Small intestine (tissue), 7 donors: ENCODE measurements at regions not wholly inside any gene's neighbourhood (a gene's known extent, or its start where the extent isn't known, plus 50 kb on each side); places are given as distances from the start of the nearest gene placed in this dataset.

Source experiments
- DNase-seq, 2 donors: peaks; one replicate each; pipeline versions ENCODE4 v3.0.0 to v3.0.0-alpha.2; 2013
- FAIRE-seq: peaks from 2 replicates; lab custom pipeline; 2012; peaks lifted over from hg19 to GRCh38; lab: Jason Lieb, UNC
- H3K27ac ChIP-seq, 3 donors: one replicate each; pipeline ENCODE4 v1.5.1; 2013; ENCODE audit warnings: low read length in 2 of 3, mild to moderate bottlenecking in 2 of 3, control low read depth in 1 of 3, inconsistent platforms in 1 of 3, low read depth in 1 of 3, moderate library complexity in 1 of 3
- H3K27me3 ChIP-seq, 3 donors: one replicate each; pipeline ENCODE4 v1.6.1; 2013; ENCODE audit warnings: low read length in 3 of 3, inconsistent platforms in 1 of 3; ENCODE audit not compliant: control insufficient read depth in 3 of 3, insufficient read depth in 3 of 3
- H3K36me3 ChIP-seq, 3 donors: one replicate each; pipeline ENCODE4 v1.6.1; 2013; ENCODE audit warnings: low read length in 3 of 3, inconsistent platforms in 1 of 3, low read depth in 1 of 3, mild to moderate bottlenecking in 1 of 3, moderate library complexity in 1 of 3; ENCODE audit not compliant: control insufficient read depth in 3 of 3, insufficient read depth in 2 of 3
- H3K4me1 ChIP-seq, 3 donors: one replicate each; pipeline ENCODE4 v1.6.1; 2013; ENCODE audit warnings: low read length in 2 of 3, inconsistent platforms in 1 of 3, low read depth in 1 of 3, mild to moderate bottlenecking in 1 of 3, moderate library complexity in 1 of 3; ENCODE audit not compliant: control insufficient read depth in 3 of 3, insufficient read depth in 2 of 3
- H3K4me3 ChIP-seq, 3 donors: one replicate each; pipeline ENCODE4 v1.5.1; 2013; ENCODE audit warnings: low read length in 3 of 3, control low read depth in 1 of 3, inconsistent platforms in 1 of 3, low read depth in 1 of 3, mild to moderate bottlenecking in 1 of 3, moderate library complexity in 1 of 3
- H3K9me3 ChIP-seq, 2 donors: one replicate each; pipeline ENCODE4 v1.6.1; 2013; ENCODE audit warnings: low read depth in 1 of 2, low read length in 1 of 2; ENCODE audit not compliant: control insufficient read depth in 2 of 2, insufficient read depth in 1 of 2
- WGBS, 3 donors: extraction: QIAGEN DNeasy Blood & Tissue Kit; methylation state at CpG; one replicate each; pipeline ENCODE4 v1.1.7; 2013; 5-methylcytosine and 5-hydroxymethylcytosine counted together
- donor health status: healthy with polysubstance abuse.
- donor health status: control.
- donor health status: control.
- donor health status: Bipolar disorder and iron deficiency.
- donor health status: healthy.

- 53 to 76% (median 67%) methylated on average over 1 of the region's 1 CpG for WGBS, 3 donors
- no peak overlapping the region for H3K4me3 ChIP-seq
- no peak for FAIRE-seq
- H3K27ac ChIP-seq: no peak overlapping the region
- peaks cover 0 to 4% (median 0%) of the 10 kb centered on the region in 3 donors for H3K4me1 ChIP-seq
- no peaks in the 10 kb centered on the region for H3K27me3 ChIP-seq
- no peak for DNase-seq
- H3K9me3 ChIP-seq: peaks cover 0 to 11% of the 10 kb centered on the region in 2 donors
- H3K36me3 ChIP-seq: no peaks in the 10 kb centered on the region
These were observed 274.9 kb downstream of the PRL start for GRCh38 chr6:22021966-22022365.

DNA sequence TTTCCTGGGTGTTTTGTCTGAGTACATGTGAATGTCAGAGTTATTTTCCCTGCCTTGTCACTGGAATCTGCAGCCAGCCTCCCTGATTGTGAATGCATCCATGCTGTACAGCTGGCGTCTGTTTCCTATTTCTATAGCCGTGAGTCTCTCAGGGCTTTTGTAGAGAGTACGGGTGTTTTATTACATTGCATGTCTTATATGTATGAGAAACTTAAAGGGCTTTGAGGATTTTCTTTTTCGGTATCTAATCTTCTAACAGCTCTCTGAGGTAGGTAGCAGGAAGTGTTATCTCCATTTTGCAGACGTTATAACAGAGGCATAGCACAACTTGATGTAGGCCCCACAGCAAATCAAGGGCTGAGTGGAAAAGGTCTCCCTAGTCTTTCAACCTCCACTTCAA, 272.9 kb downstream of the PRL start:
- FAIRE-seq: no peak
- no peak overlapping the region for H3K4me3 ChIP-seq
- H3K27ac ChIP-seq: no peak overlapping the region
- 73 to 82% (median 74%) methylated on average over 5 of the region's 5 CpGs for WGBS, 3 donors
- H3K9me3 ChIP-seq: peaks cover 0 to 11% of the 10 kb centered on the region in 2 donors
- no peaks in the 10 kb centered on the region for H3K36me3 ChIP-seq
- no peak for DNase-seq
- H3K27me3 ChIP-seq: no peaks in the 10 kb centered on the region
- H3K4me1 ChIP-seq: peaks cover 0 to 4% (median 0%) of the 10 kb centered on the region in 3 donors

- Histone ChIP-seq H3K4me3 (no peak overlapping the region), H3K4me1 (peaks cover 0 to 4% (median 0%) of the 10 kb centered on the region in 3 donors)
These were observed 271.8 kb downstream of the PRL start for GRCh38 chr6:22024973-22025467.

DNA sequence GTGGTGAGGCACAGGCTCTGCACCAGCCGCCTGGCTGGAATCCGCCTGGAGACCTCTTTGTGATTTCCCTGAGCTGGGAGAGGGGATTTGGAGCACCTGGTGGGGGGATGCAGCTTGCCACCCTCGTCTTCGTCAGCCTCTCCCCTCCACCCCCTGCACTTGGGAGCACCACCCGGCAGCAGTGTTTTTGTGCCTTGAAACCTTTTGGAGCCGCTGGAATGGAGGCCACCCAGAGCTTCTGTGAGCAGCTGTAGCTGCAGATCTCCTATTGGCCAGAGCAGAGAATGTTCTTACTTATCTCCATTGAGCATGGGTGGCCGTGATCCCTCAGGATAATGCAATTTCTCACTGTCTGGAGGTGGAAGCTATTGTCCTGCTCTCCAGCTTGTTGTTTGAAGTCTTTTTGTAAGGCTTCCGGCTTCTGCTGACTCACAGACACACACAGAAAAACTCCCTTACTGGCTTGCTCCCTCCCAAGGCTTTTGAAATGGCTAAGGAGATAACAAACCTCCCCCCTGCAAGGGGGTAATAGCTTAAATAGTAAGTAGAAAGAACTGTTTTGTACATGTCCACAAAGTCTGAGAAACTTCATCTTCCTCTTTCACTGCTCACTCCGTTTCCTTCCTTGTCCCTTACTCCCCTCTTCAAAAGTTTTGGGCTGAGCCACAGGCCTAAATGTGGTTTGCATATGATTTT, 271.2 kb downstream of the PRL start:
- no peak for FAIRE-seq
- Histone ChIP-seq H3K27ac (peak overlapping the region in 1 of 3 donors; percentile 65), H3K4me1 (peaks cover 0 to 4% (median 0%) of the 10 kb centered on the region in 3 donors), H3K27me3 (no peaks in the 10 kb centered on the region), H3K9me3 (peaks cover 0 to 11% of the 10 kb centered on the region in 2 donors), H3K4me3 (no peak overlapping the region), H3K36me3 (no peaks in the 10 kb centered on the region)
- 44 to 74% (median 61%) methylated on average over 9 of the region's 9 CpGs for WGBS, 3 donors
- DNase-seq: peak in 1 of 2 donors; percentile 12

More at GRCh38 chr6:22024973-22025467, 271.8 kb downstream of the PRL start:
- Histone ChIP-seq H3K36me3 (no peaks in the 10 kb centered on the region), H3K27ac (peak overlapping the region in 1 of 3 donors; percentile 65), H3K27me3 (no peaks in the 10 kb centered on the region), H3K9me3 (peaks cover 0 to 11% of the 10 kb centered on the region in 2 donors)
- FAIRE-seq: no peak
- DNase-seq: no peak
- WGBS, 3 donors: 79 to 90% (median 88%) methylated on average over 4 of the region's 4 CpGs

DNA sequence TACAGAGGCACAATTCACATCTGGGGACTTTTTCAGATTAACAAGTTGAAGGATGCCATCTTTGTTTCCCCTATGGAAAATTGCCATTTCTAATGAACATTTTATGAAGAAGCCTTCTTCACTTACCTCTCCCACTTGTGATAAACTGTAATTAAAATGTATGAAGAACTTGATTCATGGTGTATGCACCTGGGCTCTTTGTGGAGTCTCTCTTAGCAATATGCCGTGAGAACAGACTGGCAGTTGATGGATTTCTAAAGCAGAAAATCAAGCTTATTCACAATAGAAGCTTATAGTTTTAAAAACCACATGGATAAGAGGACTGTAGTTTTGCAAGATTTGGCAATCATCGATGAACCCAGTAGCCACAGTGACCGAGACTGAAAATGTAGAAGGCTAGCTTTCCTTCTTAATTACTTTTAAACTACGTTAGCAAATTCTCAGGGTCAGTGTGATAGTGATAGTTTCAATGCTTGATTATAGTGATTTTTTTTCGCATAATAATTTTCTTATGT, 270.6 kb downstream of the PRL start:
- Histone ChIP-seq H3K27me3 (no peaks in the 10 kb centered on the region), H3K4me3 (no peak overlapping the region), H3K27ac (peak overlapping the region in 1 of 3 donors; percentile 65), H3K4me1 (peaks cover 0 to 4% (median 0%) of the 10 kb centered on the region in 3 donors), H3K9me3 (peaks cover 0 to 11% of the 10 kb centered on the region in 2 donors), H3K36me3 (no peaks in the 10 kb centered on the region)
- 80 to 84% (median 82%) methylated on average over 5 of the region's 5 CpGs for WGBS, 3 donors
- no peak for FAIRE-seq
- DNase-seq: no peak

- FAIRE-seq: no peak
- H3K27ac ChIP-seq: no peak overlapping the region
- H3K27me3 ChIP-seq: no peaks in the 10 kb centered on the region
- H3K36me3 ChIP-seq: no peaks in the 10 kb centered on the region
- peaks cover 0 to 2% of the 10 kb centered on the region in 2 donors for H3K9me3 ChIP-seq
- 85 to 88% (median 86%) methylated on average over 8 of the region's 8 CpGs for WGBS, 3 donors
- H3K4me3 ChIP-seq: no peak overlapping the region
- H3K4me1 ChIP-seq: peaks cover 0 to 4% (median 0%) of the 10 kb centered on the region in 3 donors
- DNase-seq: no peak
These were observed 269.7 kb downstream of the PRL start for GRCh38 chr6:22027040-22027725.

DNA sequence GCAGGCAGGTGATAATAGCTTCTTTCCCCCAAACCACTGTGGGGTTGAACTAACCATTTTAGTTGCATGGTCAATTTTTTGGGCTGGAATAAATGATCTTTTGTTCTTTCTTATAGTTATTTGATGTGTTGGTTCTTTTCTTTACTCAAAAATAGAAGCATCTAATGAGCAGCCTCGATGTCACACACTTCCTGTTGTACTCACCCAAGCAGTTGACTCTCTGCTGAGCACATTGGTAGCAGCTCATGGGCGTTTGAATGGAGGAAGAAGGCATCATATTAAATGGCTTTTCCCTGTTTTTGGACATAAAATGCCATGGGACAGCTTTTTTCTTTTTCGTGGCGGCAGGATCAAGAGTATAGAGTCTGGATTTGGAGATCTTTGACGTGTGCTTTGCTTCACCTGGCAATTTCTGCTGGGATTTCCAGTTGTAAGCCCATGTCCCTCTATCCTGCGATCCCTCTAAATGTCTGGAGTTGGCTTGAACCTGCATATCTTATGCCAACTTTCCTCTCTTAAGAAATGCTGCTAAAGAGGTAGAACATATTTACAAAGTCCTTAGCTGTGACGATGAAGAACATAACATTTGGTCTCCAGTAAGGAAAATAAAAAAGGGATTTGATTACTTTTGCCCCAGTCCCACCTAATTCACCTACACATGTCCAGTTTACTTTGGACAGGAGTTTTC, 268.3 kb downstream of the PRL start:
- no peak for DNase-seq
- Histone ChIP-seq H3K27ac (no peak overlapping the region), H3K27me3 (no peaks in the 10 kb centered on the region), H3K4me3 (no peak overlapping the region), H3K9me3 (no peaks in the 10 kb centered on the region), H3K4me1 (peaks cover 0 to 4% (median 0%) of the 10 kb centered on the region in 3 donors), H3K36me3 (no peaks in the 10 kb centered on the region)
- FAIRE-seq: no peak
- WGBS, 3 donors: 74 to 85% (median 75%) methylated on average over 7 of the region's 7 CpGs

- H3K9me3 ChIP-seq: no peaks in the 10 kb centered on the region
- H3K27me3 ChIP-seq: no peaks in the 10 kb centered on the region
- FAIRE-seq (no peak), DNase-seq (no peak)
- H3K36me3 ChIP-seq: no peaks in the 10 kb centered on the region
- H3K4me1 ChIP-seq: peaks cover 0 to 4% (median 0%) of the 10 kb centered on the region in 3 donors
- H3K27ac ChIP-seq: no peak overlapping the region
- WGBS, 3 donors: 37 to 66% (median 57%) methylated on average over 2 of the region's 2 CpGs
- H3K4me3 ChIP-seq: no peak overlapping the region
These were observed 267.7 kb downstream of the PRL start for GRCh38 chr6:22029171-22029570.
